HG03039 (cell line): ENCODE measurements at regions not wholly inside any gene's neighbourhood (a gene's known extent, or its start where the extent isn't known, plus 50 kb on each side); places are given as distances from the start of the nearest gene placed in this dataset.

ENCODE experiments used
- ATAC-seq: cut with Tn5 transposase; IDR thresholded peaks from one replicate; pipeline ENCODE4 v1.9.1; 2021; ENCODE audit warnings: mild to moderate bottlenecking, moderate library complexity; ENCODE audit not compliant: unreplicated experiment

- ATAC-seq = no peak
Observed at GRCh38 chr14:65185829-65186228, 83.5 kb upstream of the MAX start.

GRCh38 chr14:65186951-65187350 is 84.6 kb upstream of the MAX start:
- ATAC-seq = no peak

GRCh38 chr14:65187421-65188049 is 85.2 kb upstream of the MAX start:
- no peak for ATAC-seq

GRCh38 chr14:65190312-65190711 is 88.0 kb upstream of the MAX start:
- ATAC-seq = no peak

- ATAC-seq = no peak
Observed at GRCh38 chr14:65191716-65192115, 89.4 kb upstream of the MAX start.

GRCh38 chr14:65192686-65193085 is 90.4 kb upstream of the MAX start:
- ATAC-seq = no peak

- no peak for ATAC-seq
Observed at GRCh38 chr14:65193916-65194590, 91.7 kb upstream of the MAX start.

- ATAC-seq = peak; percentile 83
Observed at GRCh38 chr14:65195042-65195719, 92.9 kb upstream of the MAX start.

- no peak for ATAC-seq
Observed at GRCh38 chr14:65198346-65198745, 96.0 kb upstream of the MAX start.

- ATAC-seq = no peak
Observed at GRCh38 chr14:65200454-65200853, 98.1 kb upstream of the MAX start.

- no peak for ATAC-seq
Observed at GRCh38 chr14:65203574-65203973, 101.3 kb upstream of the MAX start.

- no peak for ATAC-seq
Observed at GRCh38 chr14:65204056-65204455, 101.7 kb upstream of the MAX start.

GRCh38 chr14:65206078-65206447 is 103.7 kb upstream of the MAX start:
- ATAC-seq = no peak

- ATAC-seq = peak; percentile 45
Observed at GRCh38 chr14:65206448-65207096, 104.3 kb upstream of the MAX start.

- ATAC-seq = no peak
Observed at GRCh38 chr14:65208548-65208947, 106.2 kb upstream of the MAX start.

- no peak for ATAC-seq
Observed at GRCh38 chr14:65210118-65210821, 108.0 kb upstream of the MAX start.

GRCh38 chr14:65210822-65211182 is 108.5 kb upstream of the MAX start:
- ATAC-seq = no peak

- ATAC-seq = no peak
Observed at GRCh38 chr14:65211341-65211987, 109.1 kb upstream of the MAX start.

GRCh38 chr14:65213316-65213715 is 111.0 kb upstream of the MAX start:
- no peak for ATAC-seq

GRCh38 chr14:65214741-65215140 is 112.4 kb upstream of the MAX start:
- ATAC-seq = no peak

GRCh38 chr14:65219353-65219752 is 117.0 kb upstream of the MAX start:
- no peak for ATAC-seq
